GM19455 (cell line): ENCODE measurements at regions not wholly inside any gene's neighbourhood (a gene's known extent, or its start where the extent isn't known, plus 50 kb on each side); places are given as distances from the start of the nearest gene placed in this dataset.
A peak's percentile ranks its signal among the peaks of the same experiment; 100 is the strongest.

ENCODE experiments used
- ATAC-seq: cut with Tn5 transposase; IDR thresholded peaks from one replicate; pipeline ENCODE4 v1.9.1; 2021; ENCODE audit not compliant: unreplicated experiment

- no peak for ATAC-seq
Measured at GRCh38 chr1:106773206-106773605, 283.3 kb upstream of the PRMT6 start.

- ATAC-seq, result no peak
Measured at GRCh38 chr1:106780066-106780465, 276.4 kb upstream of the PRMT6 start.

GRCh38 chr1:106780806-106781569 is 275.5 kb upstream of the PRMT6 start:
- no peak for ATAC-seq

GRCh38 chr1:106785176-106785575 is 271.3 kb upstream of the PRMT6 start:
- no peak for ATAC-seq

- ATAC-seq, result no peak
Measured at GRCh38 chr1:106787520-106787919, 269.0 kb upstream of the PRMT6 start.

- no peak for ATAC-seq
Measured at GRCh38 chr1:106789686-106790085, 266.8 kb upstream of the PRMT6 start.

GRCh38 chr1:106791041-106791440 is 265.4 kb upstream of the PRMT6 start:
- ATAC-seq, result no peak

GRCh38 chr1:106793651-106794050 is 262.8 kb upstream of the PRMT6 start:
- no peak for ATAC-seq

- no peak for ATAC-seq
Measured at GRCh38 chr1:106798991-106799390, 257.5 kb upstream of the PRMT6 start.

GRCh38 chr1:106802181-106802580 is 254.3 kb upstream of the PRMT6 start:
- no peak for ATAC-seq

GRCh38 chr1:106814418-106814817 is 242.1 kb upstream of the PRMT6 start:
- no peak for ATAC-seq

GRCh38 chr1:106817575-106817974 is 238.9 kb upstream of the PRMT6 start:
- no peak for ATAC-seq

- ATAC-seq, result no peak
Measured at GRCh38 chr1:106831511-106831910, 225.0 kb upstream of the PRMT6 start.

- peak; percentile 61 for ATAC-seq
Measured at GRCh38 chr1:106836708-106837107, 219.8 kb upstream of the PRMT6 start.

- ATAC-seq, result no peak
Measured at GRCh38 chr1:106843518-106843917, 213.0 kb upstream of the PRMT6 start.

GRCh38 chr1:106846656-106847055 is 209.8 kb upstream of the PRMT6 start:
- peak; percentile 63 for ATAC-seq

- ATAC-seq, result no peak
Measured at GRCh38 chr1:106861110-106861509, 195.4 kb upstream of the PRMT6 start.

- no peak for ATAC-seq
Measured at GRCh38 chr1:106868828-106869227, 187.6 kb upstream of the PRMT6 start.

- ATAC-seq, result no peak
Measured at GRCh38 chr1:106875622-106876021, 180.9 kb upstream of the PRMT6 start.

GRCh38 chr1:106876384-106876783 is 180.1 kb upstream of the PRMT6 start:
- no peak for ATAC-seq

GRCh38 chr1:106879538-106879937 is 176.9 kb upstream of the PRMT6 start:
- ATAC-seq, result no peak

GRCh38 chr1:106880226-106880625 is 176.2 kb upstream of the PRMT6 start:
- no peak for ATAC-seq

- ATAC-seq, result no peak
Measured at GRCh38 chr1:106883208-106883607, 173.3 kb upstream of the PRMT6 start.
